ENCODE measurements at regions not wholly inside any gene's neighbourhood (a gene's known extent, or its start where the extent isn't known, plus 50 kb on each side); places are given as distances from the start of the nearest gene placed in this dataset.

DNA sequence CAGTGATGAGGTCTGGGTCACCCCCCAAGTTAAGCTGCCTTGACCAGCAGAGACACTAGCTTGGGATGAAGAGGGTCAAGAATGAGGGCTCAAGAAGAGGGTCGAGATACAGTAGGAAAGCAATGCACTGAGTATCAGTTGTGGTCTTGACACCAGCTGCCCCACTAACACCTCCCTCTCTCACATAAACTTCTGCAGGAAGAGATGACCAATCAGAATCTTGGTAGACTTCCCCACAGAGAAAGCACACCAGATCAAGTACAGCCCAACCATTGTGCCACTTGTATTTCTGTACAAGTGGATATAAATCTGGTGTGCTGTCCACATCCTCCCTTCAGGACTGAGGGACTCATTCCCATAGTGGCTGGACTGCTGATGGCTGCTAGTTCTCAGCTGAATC, 101.2 kb upstream of the ELL2 start:
- no peaks in the 10 kb centered on the region for H3K27me3 Mint-ChIP-seq
- no peak overlapping the region for H3K4me3 Mint-ChIP-seq
- ATAC-seq (ENCODE audit: low read depth) (no peak), DNase-seq (no peak)
- no peak overlapping the region for H3K27ac Mint-ChIP-seq
- POLR2A ChIA-PET = no interaction called here
- H3K4me1 Mint-ChIP-seq = peaks cover 5% of the 10 kb centered on the region
- H3K9me3 Mint-ChIP-seq = peaks cover 3% of the 10 kb centered on the region
- H3K36me3 Mint-ChIP-seq = no peaks in the 10 kb centered on the region

DNA sequence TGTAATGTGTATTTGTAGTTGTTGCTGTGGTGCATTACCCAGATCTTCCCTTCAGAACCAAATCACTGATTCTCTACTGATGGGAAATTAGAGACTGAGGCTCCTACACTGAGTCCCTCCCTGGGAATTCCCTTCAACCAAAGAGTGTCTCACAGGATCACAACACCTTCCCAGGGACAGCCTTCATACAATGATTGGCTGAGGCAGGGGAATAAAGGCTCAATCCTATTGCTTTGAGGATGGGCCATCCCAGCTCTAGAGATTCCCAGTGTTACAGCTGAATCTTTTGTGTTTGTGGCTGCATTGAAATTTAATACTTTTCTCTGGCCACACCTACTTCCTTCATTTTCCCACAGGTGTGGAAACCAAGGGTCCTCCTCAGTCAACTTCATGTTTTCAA, 96.4 kb upstream of the ELL2 start:
- Mint-ChIP-seq H3K27me3 (no peaks in the 10 kb centered on the region), H3K36me3 (no peaks in the 10 kb centered on the region), H3K4me1 (no peaks in the 10 kb centered on the region), H3K9me3 (peaks cover 3% of the 10 kb centered on the region), H3K4me3 (no peak overlapping the region), H3K27ac (no peak overlapping the region)
- POLR2A ChIA-PET = no interaction called here
- no peak for ATAC-seq (ENCODE audit: low read depth)
- DNase-seq = no peak

- H3K27ac Mint-ChIP-seq = no peak overlapping the region
Observed at GRCh38 chr5:96054311-96055030, 92.8 kb upstream of the ELL2 start.

GRCh38 chr5:96053063-96053735, 91.5 kb upstream of the ELL2 start:
- POLR2A ChIA-PET = interaction anchor here (0.6 kb wide), 1 partner anchor 122 kb away, joined by 9 read pairs; no protein-coding TSS in a partner anchor

More at GRCh38 chr5:96054311-96055030, 92.8 kb upstream of the ELL2 start:
- Mint-ChIP-seq H3K4me1 (no peaks in the 10 kb centered on the region), H3K9me3 (no peaks in the 10 kb centered on the region), H3K4me3 (no peak overlapping the region), H3K27me3 (no peaks in the 10 kb centered on the region), H3K36me3 (no peaks in the 10 kb centered on the region)
- ATAC-seq (ENCODE audit: low read depth) (no peak), DNase-seq (no peak)
- POLR2A ChIA-PET = no interaction called here

DNA sequence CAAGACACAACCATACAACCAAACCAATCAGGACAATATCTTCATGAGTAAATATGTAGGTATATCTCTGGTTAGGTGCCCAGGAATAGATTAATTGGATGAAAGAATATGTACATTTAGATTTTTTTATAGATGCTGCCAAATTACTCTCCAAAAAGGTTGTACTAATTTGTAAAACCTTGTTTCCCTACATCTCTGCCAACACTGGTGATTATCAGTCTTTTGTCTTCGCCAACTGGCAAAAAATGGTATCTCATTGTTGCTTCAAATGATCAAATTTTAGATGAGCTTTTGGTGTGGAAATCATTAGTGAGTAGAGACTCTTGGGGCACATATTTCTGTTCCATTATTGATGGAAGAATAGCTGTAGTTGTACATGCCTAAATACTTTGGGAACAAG, 90.7 kb upstream of the ELL2 start:
- Mint-ChIP-seq H3K4me1 (no peaks in the 10 kb centered on the region), H3K36me3 (no peaks in the 10 kb centered on the region), H3K27ac (no peak overlapping the region), H3K4me3 (no peak overlapping the region), H3K27me3 (no peaks in the 10 kb centered on the region), H3K9me3 (no peaks in the 10 kb centered on the region)
- DNase-seq (no peak), ATAC-seq (ENCODE audit: low read depth) (no peak)
- POLR2A ChIA-PET = no interaction called here

More at GRCh38 chr5:96053063-96053735, 91.5 kb upstream of the ELL2 start:
- no peaks in the 10 kb centered on the region for H3K9me3 Mint-ChIP-seq
- no peak overlapping the region for H3K27ac Mint-ChIP-seq
- no peak for ATAC-seq (ENCODE audit: low read depth)
- H3K4me3 Mint-ChIP-seq = no peak overlapping the region
- no peaks in the 10 kb centered on the region for H3K36me3 Mint-ChIP-seq
- H3K27me3 Mint-ChIP-seq = no peaks in the 10 kb centered on the region
- DNase-seq = no peak
- H3K4me1 Mint-ChIP-seq = no peaks in the 10 kb centered on the region

DNA sequence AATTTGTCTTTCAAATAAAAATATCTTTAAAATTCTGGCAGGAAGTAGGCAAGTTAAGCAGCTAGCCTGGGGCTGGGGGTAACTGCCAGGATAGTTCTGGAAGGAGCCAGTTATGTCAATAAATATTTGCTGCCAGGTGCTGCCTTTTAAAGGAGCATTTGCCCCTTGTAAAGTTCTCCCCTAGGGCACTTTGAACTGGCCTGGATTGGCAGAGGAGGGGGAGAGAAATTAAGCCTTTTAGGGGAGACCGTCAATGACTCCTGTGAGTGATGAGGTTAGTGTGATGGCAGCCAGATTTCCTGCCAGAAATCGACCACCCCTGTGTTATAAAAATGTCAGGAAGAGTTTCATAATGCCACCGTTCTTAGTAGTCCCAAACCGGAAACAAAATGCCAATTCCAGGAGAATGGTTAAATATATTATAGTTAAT, 89.8 kb upstream of the ELL2 start:
- Mint-ChIP-seq H3K9me3 (no peaks in the 10 kb centered on the region), H3K27me3 (no peaks in the 10 kb centered on the region), H3K27ac (no peak overlapping the region), H3K36me3 (no peaks in the 10 kb centered on the region), H3K4me3 (no peak overlapping the region), H3K4me1 (no peaks in the 10 kb centered on the region)
- no peak for DNase-seq
- POLR2A ChIA-PET = no interaction called here
- no peak for ATAC-seq (ENCODE audit: low read depth)

DNA sequence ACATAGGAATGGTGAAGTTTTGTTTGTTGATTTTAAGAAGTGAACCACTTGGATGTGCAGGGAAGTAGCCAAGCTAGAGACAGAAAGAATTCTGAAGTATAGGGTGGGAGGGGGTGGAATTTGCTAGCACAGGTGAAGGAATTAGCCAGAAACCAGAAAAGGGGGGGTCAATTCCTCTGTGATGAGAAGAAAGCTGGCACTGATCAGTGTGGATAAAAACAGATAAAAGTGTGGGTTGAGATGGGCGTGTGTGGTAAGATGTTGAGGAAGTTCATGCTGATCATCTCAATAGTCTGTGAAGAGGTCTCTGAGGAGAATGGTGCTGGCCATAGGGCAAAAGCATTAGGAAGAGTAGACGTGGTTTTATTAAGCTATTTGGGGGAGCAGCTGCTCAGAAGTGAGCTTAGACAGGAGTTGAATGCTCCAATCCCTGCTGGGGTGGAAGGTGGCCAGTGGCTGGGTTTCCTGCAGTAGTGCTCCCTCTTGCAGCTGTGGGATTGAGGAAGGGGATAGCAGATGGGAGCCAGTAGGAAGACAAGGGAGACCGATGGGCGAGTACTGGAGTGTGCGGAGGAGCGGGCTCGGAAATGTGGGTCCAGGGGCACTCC, 88.7 kb upstream of the ELL2 start:
- no peaks in the 10 kb centered on the region for H3K9me3 Mint-ChIP-seq
- H3K4me3 Mint-ChIP-seq = no peak overlapping the region
- no peak for ATAC-seq (ENCODE audit: low read depth)
- H3K36me3 Mint-ChIP-seq = no peaks in the 10 kb centered on the region
- POLR2A ChIA-PET = no interaction called here
- H3K27ac Mint-ChIP-seq = no peak overlapping the region
- DNase-seq = no peak
- no peaks in the 10 kb centered on the region for H3K4me1 Mint-ChIP-seq
- H3K27me3 Mint-ChIP-seq = no peaks in the 10 kb centered on the region

GRCh38 chr5:96049398-96050272, 88.0 kb upstream of the ELL2 start:
- Mint-ChIP-seq H3K27ac (no peak overlapping the region), H3K4me1 (no peaks in the 10 kb centered on the region), H3K9me3 (no peaks in the 10 kb centered on the region), H3K27me3 (no peaks in the 10 kb centered on the region), H3K36me3 (no peaks in the 10 kb centered on the region), H3K4me3 (no peak overlapping the region)
- POLR2A ChIA-PET = no interaction called here
- ATAC-seq (ENCODE audit: low read depth) (no peak), DNase-seq (no peak)

- H3K36me3 Mint-ChIP-seq = no peaks in the 10 kb centered on the region
- no peak overlapping the region for H3K27ac Mint-ChIP-seq
- no peaks in the 10 kb centered on the region for H3K9me3 Mint-ChIP-seq
- DNase-seq (no peak), ATAC-seq (ENCODE audit: low read depth) (no peak)
- no peaks in the 10 kb centered on the region for H3K27me3 Mint-ChIP-seq
- POLR2A ChIA-PET = no interaction called here
- no peaks in the 10 kb centered on the region for H3K4me1 Mint-ChIP-seq
- no peak overlapping the region for H3K4me3 Mint-ChIP-seq
Observed at GRCh38 chr5:96048763-96049162, 87.1 kb upstream of the ELL2 start.

- DNase-seq = no peak
- POLR2A ChIA-PET = no interaction called here
- ATAC-seq (ENCODE audit: low read depth) = no peak
- Mint-ChIP-seq H3K36me3 (no peaks in the 10 kb centered on the region), H3K27ac (no peak overlapping the region), H3K9me3 (no peaks in the 10 kb centered on the region), H3K4me1 (no peaks in the 10 kb centered on the region), H3K27me3 (no peaks in the 10 kb centered on the region), H3K4me3 (no peak overlapping the region)
Observed at GRCh38 chr5:96045888-96046287, 84.2 kb upstream of the ELL2 start.

DNA sequence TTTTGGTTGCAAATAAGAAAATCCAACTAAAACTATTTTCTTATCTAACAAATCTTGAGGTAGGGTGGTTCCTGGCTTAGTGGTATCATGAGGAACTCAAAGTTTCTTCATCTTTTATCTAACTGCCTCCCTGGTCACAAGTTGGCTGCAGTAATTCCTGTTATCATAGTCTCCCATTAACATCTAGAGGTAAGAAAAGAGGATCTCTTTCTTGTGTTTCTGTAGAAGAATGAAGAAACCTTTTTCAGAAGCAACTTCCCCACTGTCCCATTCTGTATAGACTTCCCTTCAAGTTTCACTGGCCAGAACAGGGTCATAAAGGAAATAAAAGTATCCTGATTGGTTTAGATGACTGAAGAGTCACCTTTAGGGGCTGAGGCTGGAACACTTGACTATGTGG, 81.8 kb upstream of the ELL2 start:
- Mint-ChIP-seq H3K36me3 (no peaks in the 10 kb centered on the region), H3K27me3 (no peaks in the 10 kb centered on the region), H3K27ac (no peak overlapping the region), H3K4me1 (no peaks in the 10 kb centered on the region), H3K4me3 (no peak overlapping the region), H3K9me3 (no peaks in the 10 kb centered on the region)
- no peak for DNase-seq
- POLR2A ChIA-PET = no interaction called here
- no peak for ATAC-seq (ENCODE audit: low read depth)

- no peaks in the 10 kb centered on the region for H3K4me1 Mint-ChIP-seq
- ATAC-seq (ENCODE audit: low read depth) = no peak
- POLR2A ChIA-PET = no interaction called here
- H3K9me3 Mint-ChIP-seq = no peaks in the 10 kb centered on the region
- H3K4me3 Mint-ChIP-seq = no peak overlapping the region
- H3K27me3 Mint-ChIP-seq = no peaks in the 10 kb centered on the region
- no peak for DNase-seq
- no peak overlapping the region for H3K27ac Mint-ChIP-seq
- H3K36me3 Mint-ChIP-seq = no peaks in the 10 kb centered on the region
Observed at GRCh38 chr5:96037128-96037527, 75.5 kb upstream of the ELL2 start.

- H3K36me3 Mint-ChIP-seq = no peaks in the 10 kb centered on the region
- POLR2A ChIA-PET = no interaction called here
- H3K4me3 Mint-ChIP-seq = no peak overlapping the region
- no peaks in the 10 kb centered on the region for H3K4me1 Mint-ChIP-seq
- no peaks in the 10 kb centered on the region for H3K27me3 Mint-ChIP-seq
- H3K27ac Mint-ChIP-seq = no peak overlapping the region
- no peak for ATAC-seq (ENCODE audit: low read depth)
- DNase-seq = no peak
- no peaks in the 10 kb centered on the region for H3K9me3 Mint-ChIP-seq
Observed at GRCh38 chr5:96036301-96036700, 74.7 kb upstream of the ELL2 start.

Measured in activated naive CD8-positive, alpha-beta T cell treated with anti-CD3 and anti-CD28 coated beads, Interleukin-2, amount 10 ng/mL, durations not matched to agents 7 days and 5 days (primary cell).